B cell (primary cell): ENCODE measurements at regions not wholly inside any gene's neighbourhood (a gene's known extent, or its start where the extent isn't known, plus 50 kb on each side); places are given as distances from the start of the nearest gene placed in this dataset.

Source experiments
- ATAC-seq: fragments of 200-7000 bp; cut with Tn5 transposase; one replicate; pipeline ENCODE4 v1.10.0; 2021; ENCODE audit warnings: low read depth, mild to moderate bottlenecking, moderate number of reproducible peaks, moderate library complexity
- CTCF ChIA-PET: fragments of 350-600 bp; sonication (Branson Sonifier 250); formaldehyde crosslinking; loops from one replicate; lab custom pipeline; 2021; ENCODE audit warnings: antibody characterized with exemption, inconsistent platforms; lab: Charles Lee
- POLR2A ChIA-PET: fragments of 350-600 bp; sonication (Branson Sonifier 250); formaldehyde crosslinking; loops from one replicate; lab custom pipeline; 2021; ENCODE audit warnings: antibody characterized with exemption; lab: Charles Lee
- DNase-seq: peaks from one replicate; pipeline ENCODE4 v3.0.0; 2013
- H2AFZ ChIP-seq: 2 replicates; pipeline ENCODE4 v1.6.1; 2012; ENCODE audit warnings: mild to moderate bottlenecking, low read depth, low read length; ENCODE audit not compliant: insufficient read depth, poor library complexity, severe bottlenecking
- H3K27ac ChIP-seq, 2 donors: 1 replicate in 1 of 2; 2 replicates in 1 of 2; pipeline ENCODE4 v1.5.1; 2012 to 2013; ENCODE audit warnings: low read length in 2 of 2, mild to moderate bottlenecking in 2 of 2, moderate library complexity in 1 of 2
- H3K27me3 ChIP-seq, 4 experiments: fragments of 200-600 bp in 1 of 4; sonication (generic) in 1 of 4; replicated peaks in 1 of 4; 1 replicate in 2 of 4; 2 replicates in 2 of 4; pipeline versions ENCODE4 v1.6.1 to v1.7.0; 2013 to 2016; ENCODE audit warnings: low read length in 3 of 4, mild to moderate bottlenecking in 2 of 4, mixed read lengths in 1 of 4, moderate library complexity in 1 of 4; ENCODE audit not compliant: insufficient read depth in 4 of 4, control insufficient read depth in 3 of 4; ENCODE audit errors: control extremely low read depth in 1 of 4
- H3K36me3 ChIP-seq, 2 experiments: replicated peaks in 1 of 2; 1 replicate in 1 of 2; 2 replicates in 1 of 2; pipeline versions ENCODE4 v1.6.1 to v1.7.1; 2013; ENCODE audit warnings: low read length in 1 of 2; ENCODE audit not compliant: insufficient read depth in 2 of 2, control insufficient read depth in 1 of 2; ENCODE audit errors: control extremely low read depth in 1 of 2, extremely low read depth in 1 of 2
- H3K4me1 ChIP-seq, 2 donors: fragments of 200-600 bp in 1 of 2; sonication (generic) in 1 of 2; 1 replicate in 1 of 2; 2 replicates in 1 of 2; pipeline versions ENCODE4 v1.5.1 to v1.6.1; 2013 to 2017; ENCODE audit warnings: low read length in 2 of 2; ENCODE audit not compliant: control insufficient read depth in 2 of 2, insufficient read depth in 2 of 2
- H3K4me2 ChIP-seq: replicated peaks from 2 replicates; pipeline ENCODE3; 2012; ENCODE audit warnings: mild to moderate bottlenecking, low read depth, low read length; ENCODE audit not compliant: poor library complexity, severe bottlenecking
- H3K4me3 ChIP-seq, 5 experiments: fragments of 200-600 bp in 1 of 5; sonication (generic) in 1 of 5; 1 replicate in 3 of 5; 2 replicates in 2 of 5; pipeline versions ENCODE4 v1.5.1 to v1.7.0; 2011 to 2016; ENCODE audit warnings: low read length in 4 of 5, mild to moderate bottlenecking in 4 of 5, low read depth in 2 of 5, control low read depth in 1 of 5, moderate library complexity in 1 of 5; ENCODE audit not compliant: insufficient read depth in 1 of 5; ENCODE audit errors: control extremely low read depth in 1 of 5, extremely low read depth in 1 of 5
- H3K79me2 ChIP-seq: fragments of 200-600 bp; sonication (generic); one replicate; pipeline ENCODE4 v1.6.0; 2016; ENCODE audit warnings: low read length; ENCODE audit not compliant: control insufficient read depth, insufficient read depth
- H3K9ac ChIP-seq: fragments of 200-600 bp; sonication (generic); 2 replicates; pipeline ENCODE4 v1.6.1; 2017; ENCODE audit warnings: mild to moderate bottlenecking, low read length, moderate library complexity
- H3K9me3 ChIP-seq, 3 donors: one replicate each; pipeline versions ENCODE4 v1.6.1 to v1.7.1; 2013; ENCODE audit warnings: low read length in 2 of 3; ENCODE audit not compliant: control insufficient read depth in 2 of 3, insufficient read depth in 1 of 3; ENCODE audit errors: control extremely low read depth in 1 of 3
- H4K20me1 ChIP-seq: 2 replicates; pipeline ENCODE4 v1.6.0; 2012; ENCODE audit warnings: mild to moderate bottlenecking, low read length; ENCODE audit not compliant: insufficient read depth, control insufficient read depth, poor library complexity, severe bottlenecking
- H3K27ac Mint-ChIP-seq: one replicate; pipeline ENCODE4 v1.8.0; 2021; ENCODE audit warnings: mixed read lengths
- H3K27me3 Mint-ChIP-seq: one replicate; pipeline ENCODE4 v1.8.0; 2021; ENCODE audit warnings: mixed read lengths
- H3K4me1 Mint-ChIP-seq: one replicate; pipeline ENCODE4 v1.8.0; 2021; ENCODE audit warnings: mixed read lengths
- H3K4me3 Mint-ChIP-seq: one replicate; pipeline ENCODE4 v1.8.0; 2021; ENCODE audit warnings: mixed read lengths
- H3K9me3 Mint-ChIP-seq: one replicate; pipeline ENCODE4 v1.8.0; 2022; ENCODE audit warnings: mixed read lengths; ENCODE audit not compliant: insufficient read depth
- CTCF ChIP-seq: fragments of 200-600 bp; IDR thresholded peaks from one replicate; pipeline ENCODE4 v1.8.0; 2022; ENCODE audit warnings: antibody characterized with exemption, mild to moderate bottlenecking
- EZH2 ChIP-seq: IDR thresholded peaks from 2 replicates; pipeline ENCODE4 v1.6.1; 2012; ENCODE audit warnings: borderline replicate concordance, low read depth, mild to moderate bottlenecking, moderate library complexity, low read length; ENCODE audit not compliant: insufficient read depth, poor library complexity, severe bottlenecking
- WGBS: methylation state at CpG from one replicate; pipeline ENCODE4 v1.1.5; 2013; ENCODE audit warnings: missing lambda C conversion rate; ENCODE audit not compliant: insufficient coverage; 5-methylcytosine and 5-hydroxymethylcytosine counted together
- intact Hi-C: fragments of 100-400 bp; cut with micrococcal nuclease; formaldehyde crosslinking; loops from one replicate; pipeline ENCODE4 v1.10.0; 2022

GRCh38 chr18:22510697-22511096 is 93.0 kb upstream of the CTAGE1 start:
- ChIA-PET POLR2A (no interaction called here), CTCF (no interaction called here)
- Histone ChIP-seq H3K27ac (no peak overlapping the region), H3K4me3 (no peak overlapping the region), H3K36me3 (no peaks in the 10 kb centered on the region), H2AFZ (no peak overlapping the region), H3K4me2 (no peak overlapping the region), H3K9ac (no peak overlapping the region), H4K20me1 (no peaks in the 10 kb centered on the region), H3K9me3 (peaks cover 0 to 10% (median 0%) of the 10 kb centered on the region in 3 donors), H3K27me3 (no peaks in the 10 kb centered on the region), H3K4me1 (no peaks in the 10 kb centered on the region), H3K79me2 (no peaks in the 10 kb centered on the region)
- Mint-ChIP-seq H3K27ac (no peak overlapping the region), H3K4me3 (no peak overlapping the region), H3K27me3 (no peaks in the 10 kb centered on the region), H3K4me1 (no peaks in the 10 kb centered on the region), H3K9me3 (peaks cover 4% of the 10 kb centered on the region)
- no peak for DNase-seq
- no peak for ATAC-seq
- intact Hi-C loops, result no loop called here
- TF ChIP-seq CTCF, result no peak
- no peak for TF ChIP-seq EZH2
- no CpG with 5 or more reads among the region's 1 CpG for WGBS

GRCh38 chr18:22513721-22514481 is 96.2 kb upstream of the CTAGE1 start:
- Mint-ChIP-seq H3K4me3 (no peak overlapping the region), H3K27me3 (no peaks in the 10 kb centered on the region), H3K4me1 (no peaks in the 10 kb centered on the region), H3K27ac (no peak overlapping the region), H3K9me3 (peaks cover 4% of the 10 kb centered on the region)
- Histone ChIP-seq H3K9me3 (peaks cover 0 to 10% (median 0%) of the 10 kb centered on the region in 3 donors), H3K79me2 (no peaks in the 10 kb centered on the region), H3K36me3 (no peaks in the 10 kb centered on the region), H3K4me1 (no peaks in the 10 kb centered on the region), H3K27me3 (no peaks in the 10 kb centered on the region), H3K9ac (no peak overlapping the region), H4K20me1 (no peaks in the 10 kb centered on the region), H3K4me2 (no peak overlapping the region), H3K27ac (no peak overlapping the region), H3K4me3 (no peak overlapping the region), H2AFZ (no peak overlapping the region)
- WGBS, result 100% methylated on average over 1 of the region's 4 CpGs
- TF ChIP-seq EZH2 (no peak), CTCF (no peak)
- intact Hi-C loops, result no loop called here
- ATAC-seq, result no peak
- no peak for DNase-seq
- POLR2A ChIA-PET, result no interaction called here
- CTCF ChIA-PET, result no interaction called here
